H1 (cell line): ENCODE measurements at regions not wholly inside any gene's neighbourhood (a gene's known extent, or its start where the extent isn't known, plus 50 kb on each side); places are given as distances from the start of the nearest gene placed in this dataset.

Experiments
- CTCF ChIA-PET: fragments of 300-600 bp; sonication (Branson Sonifier 250); formaldehyde crosslinking; loops from one replicate; lab custom pipeline; 2021; ENCODE audit not compliant: partially characterized antibody; lab: Charles Lee
- POLR2A ChIA-PET: fragments of 300-600 bp; sonication (Branson Sonifier 250); formaldehyde crosslinking; loops from one replicate; lab custom pipeline; 2021; ENCODE audit warnings: inconsistent platforms; ENCODE audit not compliant: partially characterized antibody; lab: Charles Lee
- DNase-seq, 2 experiments: peaks; one replicate each; pipeline versions ENCODE4 v3.0.0 to v3.0.0-alpha.2; 2010 to 2022; ENCODE audit warnings: low spot score in 2 of 2, low read depth in 1 of 2, mixed read lengths in 1 of 2
- FAIRE-seq: peaks from 2 replicates; lab custom pipeline; 2011; peaks lifted over from hg19 to GRCh38; lab: Jason Lieb, UNC
- H2AFZ ChIP-seq: 2 replicates; pipeline ENCODE4 v1.8.1; 2012; ENCODE audit warnings: low read length, inconsistent platforms
- H2AK5ac ChIP-seq: 2 replicates; pipeline ENCODE4 v1.6.1; 2013; ENCODE audit warnings: low read depth, low read length
- H2BK120ac ChIP-seq: replicated peaks from 2 replicates; pipeline ENCODE3; 2013; ENCODE audit warnings: low read depth, low read length, inconsistent platforms
- H2BK12ac ChIP-seq: 2 replicates; pipeline ENCODE4 v1.6.1; 2013; ENCODE audit warnings: low read depth, low read length
- H2BK15ac ChIP-seq: 2 replicates; pipeline ENCODE4 v1.6.1; 2013; ENCODE audit warnings: low read length
- H2BK20ac ChIP-seq: 2 replicates; pipeline ENCODE4 v1.6.1; 2013; ENCODE audit warnings: low read length
- H2BK5ac ChIP-seq: 2 replicates; pipeline ENCODE4 v1.6.1; 2013; ENCODE audit warnings: low read depth, low read length
- H3K14ac ChIP-seq: 2 replicates; pipeline ENCODE4 v1.6.1; 2013; ENCODE audit warnings: inconsistent platforms; ENCODE audit not compliant: insufficient read length
- H3K18ac ChIP-seq: 2 replicates; pipeline ENCODE4 v1.6.1; 2013; ENCODE audit warnings: low read length; ENCODE audit errors: extremely low read depth
- H3K23ac ChIP-seq: 2 replicates; pipeline ENCODE4 v1.6.1; 2013; ENCODE audit warnings: inconsistent platforms; ENCODE audit not compliant: insufficient read length
- H3K23me2 ChIP-seq: 2 replicates; pipeline ENCODE4 v1.6.1; 2013; ENCODE audit warnings: low read depth, low read length
- H3K27ac ChIP-seq: 2 replicates; pipeline ENCODE4 v1.6.1; 2011; ENCODE audit warnings: low read depth, low read length, inconsistent platforms
- H3K27me3 ChIP-seq, 4 experiments: replicated peaks in 1 of 4; 1 replicate in 1 of 4; 2 replicates in 3 of 4; pipeline versions ENCODE4 v1.6.1 to v1.8.1; 2011 to 2013; ENCODE audit warnings: low read length in 3 of 4, mild to moderate bottlenecking in 3 of 4, inconsistent platforms in 2 of 4, mixed read lengths in 2 of 4, moderate library complexity in 1 of 4; ENCODE audit not compliant: control insufficient read depth in 3 of 4, insufficient read depth in 3 of 4; ENCODE audit errors: extremely low read depth in 1 of 4
- H3K36me3 ChIP-seq, 4 experiments: 2 replicates each; pipeline versions ENCODE4 v1.6.1 to v1.8.1; 2011 to 2013; ENCODE audit warnings: mild to moderate bottlenecking in 4 of 4, low read length in 3 of 4, moderate library complexity in 2 of 4, control low read depth in 1 of 4, inconsistent platforms in 1 of 4; ENCODE audit not compliant: insufficient read depth in 4 of 4, control insufficient read depth in 2 of 4
- H3K4ac ChIP-seq: replicated peaks from 2 replicates; pipeline ENCODE3; 2013; ENCODE audit warnings: low read length, low read depth, mixed read lengths, inconsistent platforms; ENCODE audit not compliant: insufficient read length
- H3K4me1 ChIP-seq, 4 experiments: replicated peaks in 1 of 4; 1 replicate in 1 of 4; 2 replicates in 3 of 4; pipeline versions ENCODE4 v1.6.1 to v1.8.1; 2011 to 2013; ENCODE audit warnings: low read length in 3 of 4, inconsistent platforms in 2 of 4, mixed read lengths in 1 of 4; ENCODE audit not compliant: insufficient read depth in 4 of 4, control insufficient read depth in 3 of 4
- H3K4me2 ChIP-seq, 2 experiments: 2 replicates each; pipeline versions ENCODE4 v1.6.1 to v1.8.1; 2011 to 2013; ENCODE audit warnings: low read depth in 2 of 2, low read length in 2 of 2, control low read depth in 1 of 2, inconsistent platforms in 1 of 2, mild to moderate bottlenecking in 1 of 2; ENCODE audit not compliant: insufficient read depth in 1 of 2
- H3K4me3 ChIP-seq, 4 experiments: fragments of 200-600, 300-600 bp in 1 of 4; sonication (generic), shearing (Covaris generic), sonication (Bioruptor Twin) in 1 of 4; 2 replicates each; pipeline versions ENCODE4 v1.5.1 to v1.8.1; 2011 to 2016; ENCODE audit warnings: low read length in 4 of 4, low read depth in 3 of 4, control low read depth in 2 of 4, inconsistent platforms in 2 of 4, mild to moderate bottlenecking in 2 of 4, mixed read lengths in 1 of 4, moderate library complexity in 1 of 4; ENCODE audit not compliant: insufficient read depth in 2 of 4; ENCODE audit errors: extremely low read depth in 1 of 4
- H3K56ac ChIP-seq: replicated peaks from 2 replicates; pipeline ENCODE3; 2013; ENCODE audit warnings: low read depth, mild to moderate bottlenecking, mixed read lengths, low read length, inconsistent platforms; ENCODE audit not compliant: insufficient read length
- H3K79me1 ChIP-seq: 2 replicates; pipeline ENCODE4 v1.6.1; 2013; ENCODE audit warnings: low read depth, low read length, control low read depth
- H3K79me2 ChIP-seq, 2 experiments: 2 replicates each; pipeline versions ENCODE4 v1.6.1 to v1.8.1; 2012 to 2013; ENCODE audit warnings: low read length in 2 of 2, mild to moderate bottlenecking in 2 of 2, inconsistent platforms in 1 of 2; ENCODE audit not compliant: insufficient read depth in 2 of 2, control insufficient read depth in 1 of 2
- H3K9ac ChIP-seq, 4 experiments: replicated peaks in 1 of 4; 1 replicate in 1 of 4; 2 replicates in 3 of 4; pipeline versions ENCODE4 v1.6.1 to v1.8.1; 2011 to 2013; ENCODE audit warnings: low read depth in 3 of 4, low read length in 3 of 4, control low read depth in 2 of 4, mild to moderate bottlenecking in 2 of 4, moderate library complexity in 2 of 4, inconsistent platforms in 1 of 4; ENCODE audit errors: extremely low read depth in 1 of 4
- H3K9me3 ChIP-seq, 2 experiments: 2 replicates each; pipeline versions ENCODE4 v1.6.1 to v1.8.1; 2012 to 2013; ENCODE audit warnings: mild to moderate bottlenecking in 2 of 2, moderate library complexity in 2 of 2, control low read depth in 1 of 2, inconsistent platforms in 1 of 2, low read depth in 1 of 2, low read length in 1 of 2, mixed read lengths in 1 of 2; ENCODE audit not compliant: insufficient read depth in 2 of 2
- H4K20me1 ChIP-seq, 2 experiments: replicated peaks in 1 of 2; 2 replicates each; pipeline versions ENCODE3 to v1.8.1; 2011 to 2013; ENCODE audit warnings: inconsistent platforms in 2 of 2, low read length in 2 of 2, mild to moderate bottlenecking in 1 of 2; ENCODE audit not compliant: insufficient read depth in 2 of 2, control insufficient read depth in 1 of 2
- H4K5ac ChIP-seq: 2 replicates; pipeline ENCODE4 v1.6.1; 2013; ENCODE audit warnings: low read length, low read depth, mixed read lengths, inconsistent platforms; ENCODE audit not compliant: insufficient read length
- H4K8ac ChIP-seq: 2 replicates; pipeline ENCODE4 v1.8.0; 2013; ENCODE audit warnings: mild to moderate bottlenecking, moderate library complexity, low read length, inconsistent platforms; ENCODE audit not compliant: insufficient read depth; ENCODE audit errors: extremely low read depth
- H4K91ac ChIP-seq: replicated peaks from 2 replicates; pipeline ENCODE3; 2013; ENCODE audit warnings: low read length, mixed read lengths, inconsistent platforms; ENCODE audit not compliant: insufficient read length
- ATF3 ChIP-seq: IDR thresholded peaks from 2 replicates; pipeline ENCODE4 v1.6.1; 2011; ENCODE audit warnings: low read depth, mild to moderate bottlenecking, low read length; ENCODE audit not compliant: insufficient read depth
- CEBPB ChIP-seq: IDR thresholded peaks from 2 replicates; pipeline ENCODE4 v1.6.1; 2012; ENCODE audit warnings: low read depth, low read length
- E2F6 ChIP-seq: IDR thresholded peaks from 2 replicates; pipeline ENCODE4 v1.6.1; 2012; ENCODE audit warnings: inconsistent platforms
- KDM5A ChIP-seq: fragments of 200-600 bp; IDR thresholded peaks from 2 replicates; pipeline ENCODE4 v1.7.1; 2012; ENCODE audit warnings: mild to moderate bottlenecking, low read length, inconsistent platforms, mixed read lengths
- NANOG ChIP-seq: IDR thresholded peaks from 2 replicates; pipeline ENCODE4 v1.6.1; 2011; ENCODE audit warnings: low read length, low read depth, mild to moderate bottlenecking, inconsistent platforms; ENCODE audit not compliant: insufficient read depth, poor library complexity, severe bottlenecking
- USF2 ChIP-seq: IDR thresholded peaks from 2 replicates; pipeline ENCODE4 v1.6.1; 2011; ENCODE audit warnings: low read length, improper control_type of control experiment
- WGBS, 2 experiments: shearing (Covaris generic) in 1 of 2; methylation state at CpG; one replicate each; pipeline versions ENCODE4 v1.1.6 to v1.1.7; 2013 to 2015; ENCODE audit warnings: low lambda C conversion rate in 2 of 2, mixed read lengths in 2 of 2, inconsistent platforms in 1 of 2, low coverage in 1 of 2, missing lambda C conversion rate in 1 of 2; ENCODE audit not compliant: insufficient replicate concordance in 2 of 2, insufficient coverage in 1 of 2, insufficient read length in 1 of 2; ENCODE audit errors: extremely low coverage in 1 of 2, missing lambda C conversion rate in 1 of 2; 5-methylcytosine and 5-hydroxymethylcytosine counted together

GRCh38 chr9:135265931-135266330 is 178.5 kb downstream of the OLFM1 start:
- ChIA-PET CTCF (interaction anchor here (1.3 to 2.0 kb wide), 2 partner anchors 70 to 144 kb away, joined by 4 to 5 read pairs; no protein-coding TSS in a partner anchor), POLR2A (no interaction called here)
- no peak overlapping the region; the same call in 1 of the 2 replicates for H2BK5ac ChIP-seq
- no peak overlapping the region for H3K4me3 ChIP-seq
- H3K27ac ChIP-seq: no peak overlapping the region
- H3K23me2 ChIP-seq: peaks cover 8% of the 10 kb centered on the region; the same call in 1 of the 2 replicates
- peak overlapping the region; percentile 23; the same call in 1 of the 2 replicates for H2BK12ac ChIP-seq
- no peak overlapping the region for H3K18ac ChIP-seq
- FAIRE-seq (no peak), DNase-seq (no peak)
- no peak overlapping the region for H3K4me2 ChIP-seq
- H4K20me1 ChIP-seq: peaks cover 0 to 7% of the 10 kb centered on the region in 2 experiments
- H4K8ac ChIP-seq: no peak overlapping the region
- H3K4me1 ChIP-seq: peaks cover 2 to 4% (median 4%) of the 10 kb centered on the region in 4 experiments
- no peaks in the 10 kb centered on the region; a peak in 1 of 7 replicates for H3K27me3 ChIP-seq
- no peaks in the 10 kb centered on the region for H3K9me3 ChIP-seq
- H3K23ac ChIP-seq: no peak overlapping the region
- no peak overlapping the region for H4K91ac ChIP-seq
- no peaks in the 10 kb centered on the region for H3K79me2 ChIP-seq
- 76% methylated on average over 7 of the region's 10 CpGs; no CpG with 5 or more reads in 1 of the 2 experiments for WGBS, 2 experiments
- 0 out of 2 replicates have a peak overlapping the region, but pooled peaks have one; percentile 75 for H2BK15ac ChIP-seq
- TF ChIP-seq KDM5A: no peak
- no peak for TF ChIP-seq CEBPB
- TF ChIP-seq USF2: no peak
- no peak for TF ChIP-seq E2F6
- no peak for TF ChIP-seq NANOG
- no peak for TF ChIP-seq ATF3
- H2BK120ac ChIP-seq: no peak overlapping the region
- H2BK20ac ChIP-seq: no peak overlapping the region
- no peak overlapping the region for H3K9ac ChIP-seq
- no peak overlapping the region for H2AK5ac ChIP-seq
- H3K36me3 ChIP-seq: no peaks in the 10 kb centered on the region
- no peak overlapping the region for H4K5ac ChIP-seq
- H2AFZ ChIP-seq: no peak overlapping the region
- H3K14ac ChIP-seq: no peak overlapping the region
- H3K4ac ChIP-seq: no peak overlapping the region
- H3K79me1 ChIP-seq: 0 out of 2 replicates have a peak, but pooled peaks cover 2% of the 10 kb centered on the region
- no peak overlapping the region for H3K56ac ChIP-seq
